ENCODE measurements at regions not wholly inside any gene's neighbourhood (a gene's known extent, or its start where the extent isn't known, plus 50 kb on each side); places are given as distances from the start of the nearest gene placed in this dataset.

DNA sequence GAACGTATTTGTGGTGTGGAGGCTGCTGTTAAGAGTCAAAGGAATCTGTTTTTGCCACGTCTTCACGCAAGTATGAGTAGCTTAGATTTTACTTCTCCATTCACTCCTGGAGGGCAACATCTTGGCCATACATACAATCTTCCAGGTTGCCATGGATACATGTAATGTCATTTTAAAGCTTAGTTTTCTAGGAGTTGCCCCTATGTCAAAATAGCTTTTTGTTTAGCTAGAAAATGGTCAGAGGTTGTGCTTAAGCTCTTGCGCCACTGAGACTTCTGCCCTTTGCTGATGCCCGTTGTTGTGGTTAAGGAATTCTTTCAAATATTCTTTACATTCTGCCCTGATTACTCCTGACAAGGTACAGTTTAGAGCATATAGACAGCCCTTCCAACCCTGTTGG is 245.4 kb upstream of the TFPI start:
- Histone ChIP-seq H3K9me3 (ENCODE audit: insufficient read depth, low read length) (no peaks in the 10 kb centered on the region), H3K9ac (ENCODE audit: low read length) (no peak overlapping the region), H2AFZ (ENCODE audit: low read depth, low read length, severe bottlenecking) (no peak overlapping the region), H3K79me2 (ENCODE audit: insufficient read depth, low read length) (no peaks in the 10 kb centered on the region), H3K4me3 (ENCODE audit: insufficient read depth, low read length, poor library complexity, severe bottlenecking) (no peak overlapping the region), H4K20me1 (ENCODE audit: low read depth, low read length) (no peaks in the 10 kb centered on the region), H3K4me2 (ENCODE audit: low read depth, low read length, poor library complexity, severe bottlenecking) (no peak overlapping the region), H3K27me3 (ENCODE audit: low read length) (no peaks in the 10 kb centered on the region), H3K36me3 (ENCODE audit: low read length) (no peaks in the 10 kb centered on the region), H3K9me2 (replicated peaks; ENCODE audit: insufficient read depth, low read length) (no peaks in the 10 kb centered on the region), H3K27ac (ENCODE audit: low read depth, low read length) (no peak overlapping the region), H3F3A (ENCODE audit: insufficient read depth) (no peaks in the 10 kb centered on the region)
- TF ChIP-seq EZH2phosphoT487 (conservative IDR thresholded peaks at IDR 0.05; ENCODE audit: low read length) = no peak
- TF ChIP-seq, protein P1, sequence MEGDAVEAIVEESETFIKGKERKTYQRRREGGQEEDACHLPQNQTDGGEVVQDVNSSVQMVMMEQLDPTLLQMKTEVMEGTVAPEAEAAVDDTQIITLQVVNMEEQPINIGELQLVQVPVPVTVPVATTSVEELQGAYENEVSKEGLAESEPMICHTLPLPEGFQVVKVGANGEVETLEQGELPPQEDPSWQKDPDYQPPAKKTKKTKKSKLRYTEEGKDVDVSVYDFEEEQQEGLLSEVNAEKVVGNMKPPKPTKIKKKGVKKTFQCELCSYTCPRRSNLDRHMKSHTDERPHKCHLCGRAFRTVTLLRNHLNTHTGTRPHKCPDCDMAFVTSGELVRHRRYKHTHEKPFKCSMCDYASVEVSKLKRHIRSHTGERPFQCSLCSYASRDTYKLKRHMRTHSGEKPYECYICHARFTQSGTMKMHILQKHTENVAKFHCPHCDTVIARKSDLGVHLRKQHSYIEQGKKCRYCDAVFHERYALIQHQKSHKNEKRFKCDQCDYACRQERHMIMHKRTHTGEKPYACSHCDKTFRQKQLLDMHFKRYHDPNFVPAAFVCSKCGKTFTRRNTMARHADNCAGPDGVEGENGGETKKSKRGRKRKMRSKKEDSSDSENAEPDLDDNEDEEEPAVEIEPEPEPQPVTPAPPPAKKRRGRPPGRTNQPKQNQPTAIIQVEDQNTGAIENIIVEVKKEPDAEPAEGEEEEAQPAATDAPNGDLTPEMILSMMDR (IDR thresholded peaks at IDR 0.05; ENCODE audit: insufficient read depth, low read length, poor library complexity, severe bottlenecking) = no peak

- Histone ChIP-seq H3K27ac (ENCODE audit: low read depth, low read length) (no peak overlapping the region), H3K9me2 (replicated peaks; ENCODE audit: insufficient read depth, low read length) (no peaks in the 10 kb centered on the region), H3K36me3 (ENCODE audit: low read length) (no peaks in the 10 kb centered on the region), H3K9ac (ENCODE audit: low read length) (no peak overlapping the region), H3F3A (ENCODE audit: insufficient read depth) (no peaks in the 10 kb centered on the region), H3K4me2 (ENCODE audit: low read depth, low read length, poor library complexity, severe bottlenecking) (no peak overlapping the region), H4K20me1 (ENCODE audit: low read depth, low read length) (no peaks in the 10 kb centered on the region), H3K27me3 (ENCODE audit: low read length) (no peaks in the 10 kb centered on the region), H3K9me3 (ENCODE audit: insufficient read depth, low read length) (no peaks in the 10 kb centered on the region), H3K4me3 (ENCODE audit: insufficient read depth, low read length, poor library complexity, severe bottlenecking) (no peak overlapping the region), H2AFZ (ENCODE audit: low read depth, low read length, severe bottlenecking) (no peak overlapping the region), H3K79me2 (ENCODE audit: insufficient read depth, low read length) (no peaks in the 10 kb centered on the region)
- no peak for TF ChIP-seq EZH2phosphoT487 (conservative IDR thresholded peaks at IDR 0.05; ENCODE audit: low read length)
- TF ChIP-seq, protein P1 (IDR thresholded peaks at IDR 0.05; ENCODE audit: insufficient read depth, low read length, poor library complexity, severe bottlenecking) = no peak
These were observed 249.6 kb upstream of the TFPI start for GRCh38 chr2:187803816-187804215.

DNA sequence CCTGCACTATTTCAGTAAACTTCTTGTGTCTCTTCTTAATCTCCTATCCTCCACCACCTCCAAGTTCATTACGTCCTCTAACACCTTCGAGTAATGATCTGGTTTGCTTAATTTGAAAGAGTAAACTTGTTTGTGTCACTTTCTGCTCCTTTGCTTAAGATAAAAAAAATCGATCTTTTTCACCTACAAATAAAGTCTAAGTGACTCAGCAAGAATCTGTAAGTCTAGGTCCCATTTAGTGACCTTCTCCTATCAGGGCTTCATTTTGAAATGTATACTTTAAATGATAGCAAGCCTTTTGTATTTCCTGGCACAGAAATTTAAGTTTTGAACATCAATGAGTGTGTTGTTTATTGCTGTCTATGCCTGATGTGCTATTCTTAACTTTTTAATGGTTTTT is 260.9 kb upstream of the TFPI start:
- no peak overlapping the region for H2AFZ ChIP-seq (ENCODE audit: low read depth, low read length, severe bottlenecking)
- H4K20me1 ChIP-seq (ENCODE audit: low read depth, low read length) = no peaks in the 10 kb centered on the region
- H3K27me3 ChIP-seq (ENCODE audit: low read length) = no peaks in the 10 kb centered on the region
- H3K9me3 ChIP-seq (ENCODE audit: insufficient read depth, low read length) = 0 out of 2 replicates have a peak, but pooled peaks cover 3% of the 10 kb centered on the region
- no peak overlapping the region for H3K9ac ChIP-seq (ENCODE audit: low read length)
- H3K79me2 ChIP-seq (ENCODE audit: insufficient read depth, low read length) = no peaks in the 10 kb centered on the region
- H3K36me3 ChIP-seq (ENCODE audit: low read length) = no peaks in the 10 kb centered on the region
- no peak for TF ChIP-seq EZH2phosphoT487 (conservative IDR thresholded peaks at IDR 0.05; ENCODE audit: low read length)
- TF ChIP-seq, protein P1 (IDR thresholded peaks at IDR 0.05; ENCODE audit: insufficient read depth, low read length, poor library complexity, severe bottlenecking) = no peak
- H3K4me3 ChIP-seq (ENCODE audit: insufficient read depth, low read length, poor library complexity, severe bottlenecking) = no peak overlapping the region
- no peak overlapping the region for H3K27ac ChIP-seq (ENCODE audit: low read depth, low read length)
- no peaks in the 10 kb centered on the region for H3K9me2 ChIP-seq (replicated peaks; ENCODE audit: insufficient read depth, low read length)
- H3K4me2 ChIP-seq (ENCODE audit: low read depth, low read length, poor library complexity, severe bottlenecking) = no peak overlapping the region
- H3F3A ChIP-seq (ENCODE audit: insufficient read depth) = no peaks in the 10 kb centered on the region
